HG02610 (cell line): ENCODE measurements at regions not wholly inside any gene's neighbourhood (a gene's known extent, or its start where the extent isn't known, plus 50 kb on each side); places are given as distances from the start of the nearest gene placed in this dataset.
"Not testable (repeated sequence)": the region's sequence is repeated elsewhere in the genome, so short reads cannot be mapped to it uniquely, and the experiment has no call there.

Source experiments
- ATAC-seq: cut with Tn5 transposase; IDR thresholded peaks from one replicate; pipeline ENCODE4 v1.9.1; 2021; ENCODE audit warnings: mild to moderate bottlenecking, moderate library complexity; ENCODE audit not compliant: unreplicated experiment

DNA sequence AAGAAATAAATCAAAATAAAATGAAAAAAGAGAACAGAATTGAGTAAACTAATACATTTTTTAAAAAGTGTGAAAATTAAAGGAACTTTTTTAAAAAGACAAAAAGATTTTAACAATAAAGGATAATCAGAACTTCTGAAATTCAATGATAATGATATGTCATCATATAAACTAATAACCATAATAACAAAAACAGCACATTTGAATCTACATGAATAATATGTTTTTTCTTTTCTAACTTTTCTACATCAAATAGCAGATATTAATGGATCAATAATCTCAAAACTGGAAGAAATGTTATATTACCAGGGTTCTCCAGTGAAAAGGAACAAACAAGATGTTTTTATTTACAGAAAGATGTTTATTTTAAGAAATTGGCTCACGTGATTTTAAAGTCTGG lies 903.3 kb upstream of the MIR17HG start:
- no peak for ATAC-seq

DNA sequence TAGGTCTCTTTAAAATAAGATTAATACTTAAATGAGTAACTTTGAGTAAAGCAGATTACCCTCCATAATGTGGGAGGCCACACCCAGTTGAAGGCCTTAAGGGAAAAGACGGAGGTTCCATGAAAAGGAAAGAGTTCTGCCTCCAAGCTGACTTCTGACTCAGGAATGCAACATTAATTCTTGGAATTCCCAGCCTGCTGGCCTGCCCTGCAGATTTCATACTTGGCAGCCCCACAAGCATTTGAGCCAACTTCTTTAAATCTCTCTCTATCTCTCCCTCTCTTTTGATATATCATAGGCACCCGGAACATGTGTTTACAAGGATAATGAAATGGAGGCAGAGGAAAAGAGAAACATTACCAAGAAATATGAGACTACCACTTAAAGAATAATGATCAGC lies 902.3 kb upstream of the MIR17HG start:
- ATAC-seq = no peak

DNA sequence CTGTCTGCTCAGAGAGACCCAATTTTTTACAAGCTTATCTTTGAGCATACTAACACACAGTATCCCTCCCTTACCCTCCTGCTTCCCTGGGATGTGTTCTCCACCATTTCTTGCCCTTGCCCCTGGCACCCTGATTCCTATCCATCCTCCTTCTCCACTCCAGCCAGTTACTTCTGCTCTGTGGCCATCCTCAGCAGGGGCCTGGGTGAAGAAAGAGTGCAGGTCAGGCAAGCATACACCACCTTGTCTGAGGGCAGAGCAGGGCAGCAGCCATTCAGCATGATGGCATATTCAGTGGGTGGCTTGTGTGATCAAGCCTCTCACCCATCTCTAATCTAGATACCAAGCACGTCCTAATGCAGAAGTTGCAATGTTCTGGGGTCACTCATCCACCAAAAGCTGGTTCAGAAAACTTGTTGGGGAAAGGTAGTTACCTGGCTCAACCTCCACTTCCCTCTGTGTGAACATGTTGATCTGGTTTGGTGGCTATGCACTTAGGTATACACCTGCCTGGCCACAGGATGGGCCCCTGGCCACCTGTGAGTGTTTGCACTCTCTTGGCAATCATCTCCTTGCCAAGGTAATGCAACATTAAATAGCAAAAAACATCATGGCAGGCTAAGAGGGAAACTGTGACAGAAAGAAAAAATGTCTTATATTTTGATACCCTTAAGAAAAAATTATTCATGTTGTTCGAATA lies 900.3 kb upstream of the MIR17HG start:
- no peak for ATAC-seq

DNA sequence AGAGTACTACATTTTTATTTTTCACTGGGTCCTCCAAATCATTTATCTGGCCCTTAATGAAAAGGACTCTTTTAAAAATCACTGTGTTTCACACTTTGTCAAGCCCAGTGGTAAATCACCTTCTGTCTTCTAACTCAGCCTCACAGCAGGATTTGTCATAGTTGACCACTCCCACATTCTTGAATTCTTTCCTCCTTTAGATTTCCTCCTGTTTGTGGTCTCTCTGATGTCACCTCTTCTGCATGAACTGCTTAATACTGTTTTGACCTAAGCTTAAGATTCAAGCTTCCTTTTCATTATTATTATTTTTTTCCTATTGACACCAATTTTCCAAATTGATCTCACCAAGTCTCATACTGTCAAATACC lies 899.8 kb upstream of the MIR17HG start:
- no peak for ATAC-seq

DNA sequence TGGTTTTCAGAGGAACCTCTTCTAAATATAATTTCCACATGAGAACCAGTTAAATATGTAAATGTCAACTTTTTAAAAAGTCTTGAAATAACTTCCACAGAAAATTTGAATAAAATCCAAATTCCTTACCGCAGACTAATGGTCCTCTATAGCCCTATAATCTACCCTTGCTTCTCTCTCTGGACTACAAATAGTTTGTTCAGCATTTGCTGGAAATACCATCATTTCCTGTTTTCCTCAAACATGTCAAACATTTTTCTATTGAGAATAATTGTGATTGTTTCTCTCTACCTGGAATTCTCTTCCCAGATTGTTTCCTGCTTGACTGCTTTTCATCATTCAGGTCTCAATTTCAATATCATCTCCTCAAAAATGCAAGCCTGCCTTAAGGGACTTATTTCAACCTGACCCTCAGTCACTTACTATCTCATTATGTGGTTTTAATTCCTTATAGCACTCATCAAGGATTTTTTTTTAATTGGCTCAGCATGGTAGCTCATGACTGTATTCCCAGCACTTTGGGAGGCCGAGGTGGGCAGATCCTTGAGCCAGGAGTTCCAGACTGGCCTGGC lies 898.9 kb upstream of the MIR17HG start:
- no peak for ATAC-seq

DNA sequence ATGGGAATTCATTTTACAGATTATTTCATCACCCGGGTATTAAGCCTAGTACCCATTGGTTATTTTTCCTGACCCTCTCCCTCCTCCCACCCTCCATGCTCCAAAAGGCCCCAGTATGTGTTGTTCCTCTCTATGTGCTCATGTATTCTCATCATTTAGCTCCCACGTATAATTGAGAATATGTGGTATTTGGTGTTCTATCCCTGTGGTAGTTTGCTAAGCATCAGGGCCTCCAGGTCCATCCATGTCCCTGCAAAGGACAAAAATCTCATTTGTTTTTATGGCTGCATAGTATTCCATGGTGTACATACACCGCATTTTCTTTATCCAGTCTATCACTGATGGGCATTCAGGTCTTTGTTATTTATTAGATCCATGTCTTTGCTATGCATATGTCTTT lies 894.1 kb upstream of the MIR17HG start:
- ATAC-seq = no peak

DNA sequence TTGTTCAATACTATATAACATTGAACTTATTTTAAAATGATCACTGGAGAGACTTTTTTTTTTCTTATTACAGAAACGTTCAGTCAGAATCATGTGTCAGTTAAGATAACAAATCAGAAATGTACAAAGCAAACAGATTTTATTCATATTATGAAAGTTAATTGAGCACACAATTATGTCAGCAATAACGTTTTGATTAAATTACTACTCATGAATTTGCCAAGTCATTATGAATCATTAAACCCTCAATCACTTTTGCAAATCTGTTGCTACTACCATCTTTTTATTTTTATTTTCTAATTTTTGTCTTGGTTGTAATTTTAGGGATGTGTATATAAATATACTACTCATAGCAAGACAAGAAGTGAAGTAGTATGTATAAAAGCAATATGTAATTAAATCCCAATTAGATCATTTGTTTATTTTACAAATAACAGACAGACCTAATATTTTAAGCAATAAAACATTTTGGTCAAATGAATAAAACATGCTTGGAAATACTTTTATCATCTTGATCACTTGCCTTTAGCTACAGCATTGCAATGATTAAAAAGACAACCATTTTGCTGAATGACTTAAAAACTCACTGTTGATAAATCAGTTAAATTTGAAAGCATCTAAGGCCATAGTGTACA lies 893.4 kb upstream of the MIR17HG start:
- ATAC-seq = no peak

DNA sequence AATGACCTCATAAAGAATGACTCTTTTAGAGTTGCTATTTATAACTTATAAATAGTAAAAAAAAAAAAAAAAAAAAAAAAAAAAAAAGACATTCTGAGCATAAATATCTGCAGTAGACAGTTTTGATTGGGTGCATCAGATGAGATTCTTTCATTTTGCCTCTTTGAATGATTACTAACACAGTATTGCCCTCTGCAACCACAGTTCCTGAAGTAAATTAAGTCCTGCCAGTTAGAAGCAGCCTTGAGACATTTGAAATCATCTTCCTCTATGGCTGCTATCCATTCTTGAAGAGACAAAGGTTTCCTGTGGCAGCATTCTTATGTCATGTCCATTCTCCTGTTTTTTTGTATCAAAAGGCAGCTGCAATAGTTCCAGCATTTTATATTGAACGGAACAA lies 892.4 kb upstream of the MIR17HG start:
- ATAC-seq = no peak

DNA sequence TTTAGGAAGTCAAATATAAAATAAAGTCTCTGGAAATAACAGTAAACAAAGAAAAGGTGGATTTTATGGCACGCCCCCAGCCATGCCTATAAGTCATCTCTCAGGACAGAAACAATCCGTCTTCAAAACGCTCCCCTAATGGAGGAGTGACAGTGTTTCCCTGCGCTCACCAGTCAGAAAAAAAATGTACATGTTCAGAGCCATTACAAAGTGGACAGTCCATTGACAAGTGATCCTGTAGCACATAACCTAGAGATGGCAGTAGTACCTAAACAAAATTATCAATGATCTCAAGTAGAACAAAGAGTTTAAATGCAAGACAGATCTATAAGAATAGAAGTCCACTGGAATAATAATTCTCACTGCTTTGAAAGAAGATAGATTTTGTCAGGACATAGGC lies 891.7 kb upstream of the MIR17HG start:
- no peak for ATAC-seq

DNA sequence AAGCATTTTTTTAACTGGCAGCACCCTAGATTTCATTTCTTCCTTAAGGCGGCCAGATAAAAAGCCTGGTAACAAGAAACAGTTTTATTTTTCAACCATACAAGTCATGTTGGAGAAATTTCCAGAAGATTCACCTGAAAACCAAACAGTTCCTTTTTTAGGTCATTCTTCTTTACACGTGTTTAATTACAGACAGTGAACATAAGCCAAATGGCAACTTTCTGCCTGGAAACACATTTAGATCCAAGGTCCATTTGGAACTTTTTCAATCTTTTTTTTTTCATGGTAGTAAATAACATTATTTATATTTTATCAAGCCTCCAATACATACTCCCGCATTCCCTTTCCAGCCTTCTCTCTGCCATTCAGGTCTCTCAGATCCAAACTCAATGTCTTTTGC lies 886.1 kb upstream of the MIR17HG start:
- no peak for ATAC-seq

DNA sequence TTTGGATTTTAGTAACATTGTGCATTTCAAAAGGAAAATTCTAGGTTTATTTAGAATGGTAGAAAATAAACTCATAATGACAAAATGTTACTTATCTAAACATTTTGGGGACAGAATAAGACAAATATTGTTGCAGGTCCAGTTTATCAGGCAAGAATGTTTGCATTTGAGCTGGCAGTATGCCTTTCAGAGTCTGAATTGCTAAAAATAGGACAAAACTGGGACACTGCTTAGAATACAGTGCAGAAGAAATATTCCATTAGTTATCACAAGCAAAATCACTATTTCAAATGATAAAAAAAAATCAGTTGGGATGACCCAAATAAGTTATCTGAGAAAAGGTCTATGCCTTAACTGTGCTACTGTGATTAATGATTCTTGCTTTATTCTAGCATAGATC lies 870.3 kb upstream of the MIR17HG start:
- ATAC-seq = no peak

DNA sequence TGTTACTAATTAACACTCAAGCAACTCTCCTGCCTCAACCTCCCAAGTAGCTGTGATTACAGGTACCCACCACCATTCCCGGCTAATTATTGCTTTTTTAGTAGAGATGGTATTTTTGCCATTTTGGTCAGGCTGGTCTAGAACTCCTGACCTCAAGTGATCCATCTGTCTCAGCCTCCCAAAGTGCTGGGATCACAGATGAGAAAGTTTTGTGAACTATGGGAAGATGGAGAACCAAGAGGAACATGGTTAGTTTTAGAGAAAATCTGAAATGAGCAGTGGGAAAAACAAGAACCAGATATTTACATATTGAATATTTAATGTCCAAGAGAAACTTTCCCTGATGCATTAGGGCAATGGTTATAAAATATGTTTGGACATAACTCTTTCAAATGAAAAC lies 863.6 kb upstream of the MIR17HG start:
- ATAC-seq = no peak

DNA sequence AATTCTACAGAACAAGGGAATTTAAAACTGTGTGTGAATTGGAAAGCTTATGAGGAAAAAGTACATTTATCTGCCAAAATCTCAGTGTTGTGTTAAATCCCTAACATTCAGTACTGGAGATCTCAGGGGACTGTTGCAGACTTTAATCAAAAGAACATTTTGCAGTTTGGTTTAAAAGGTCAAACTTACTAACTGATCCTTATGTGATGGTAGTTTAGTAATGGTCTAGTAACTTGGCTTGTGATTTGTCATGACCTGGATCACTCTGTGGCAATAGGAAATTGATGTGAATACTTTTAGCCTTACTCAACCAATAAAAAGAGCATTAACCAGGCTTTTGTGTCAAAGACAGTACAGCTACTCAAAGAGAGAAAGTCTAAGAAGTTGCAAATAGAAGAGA lies 862.1 kb upstream of the MIR17HG start:
- ATAC-seq = no peak

DNA sequence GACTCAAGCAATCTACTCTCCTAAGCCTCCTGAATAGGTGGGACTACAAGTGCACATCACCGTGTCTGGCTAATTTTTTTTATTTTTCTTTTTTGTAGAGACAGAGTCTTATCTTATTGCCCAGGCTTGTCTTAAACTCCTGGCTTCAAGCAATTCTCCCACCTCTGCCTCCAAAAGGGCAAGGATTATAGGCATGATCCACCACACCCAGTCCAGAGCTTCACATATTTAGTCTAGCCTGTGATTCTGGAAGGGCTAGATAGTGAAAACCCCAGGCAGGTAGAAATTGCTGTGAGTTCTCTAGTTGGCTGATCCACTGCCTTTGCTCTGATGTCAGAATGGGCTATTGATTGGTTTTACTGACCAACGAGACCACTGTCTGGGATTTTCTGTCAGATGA lies 854.6 kb upstream of the MIR17HG start:
- no peak for ATAC-seq

DNA sequence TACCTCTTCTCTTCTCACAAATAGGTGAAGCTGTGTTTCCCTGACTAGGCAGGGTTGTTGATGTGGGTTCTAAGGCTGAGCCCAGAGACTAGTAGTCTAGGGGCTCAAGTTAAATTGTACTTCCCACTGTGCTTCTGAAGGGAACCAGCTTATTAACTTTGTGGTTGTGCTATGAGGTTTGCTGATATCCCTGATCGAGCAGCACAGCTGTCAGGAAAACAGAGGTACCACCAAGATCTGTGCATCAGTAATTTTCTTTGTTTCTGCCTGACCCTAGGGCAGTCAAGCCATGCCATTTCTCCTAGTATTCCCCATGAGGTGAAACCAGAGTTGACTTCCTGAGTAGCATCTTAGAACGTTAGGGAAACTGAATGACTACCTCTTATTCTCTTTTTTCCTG lies 853.8 kb upstream of the MIR17HG start:
- no peak for ATAC-seq

DNA sequence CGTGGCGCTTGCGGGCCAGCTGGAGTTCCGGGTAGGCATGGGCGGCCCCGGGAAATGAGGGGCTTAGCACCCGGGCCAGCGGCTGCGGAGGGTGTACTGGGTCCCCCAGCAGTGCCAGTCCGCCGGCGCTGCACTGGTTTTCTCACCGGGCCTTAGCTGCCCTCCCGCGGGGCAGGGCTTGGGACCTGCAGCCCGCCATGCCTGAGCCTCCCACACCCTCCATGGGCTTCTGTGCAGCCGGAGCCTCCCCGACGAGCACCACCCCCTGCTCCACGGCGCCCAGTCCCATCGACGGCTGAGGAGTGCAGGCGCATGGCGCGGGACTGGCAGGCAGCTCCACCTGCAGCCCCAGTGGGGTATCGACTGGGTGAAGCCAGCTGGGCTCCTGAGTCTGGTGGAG lies 852.6 kb upstream of the MIR17HG start:
- ATAC-seq = not testable (repeated sequence)

DNA sequence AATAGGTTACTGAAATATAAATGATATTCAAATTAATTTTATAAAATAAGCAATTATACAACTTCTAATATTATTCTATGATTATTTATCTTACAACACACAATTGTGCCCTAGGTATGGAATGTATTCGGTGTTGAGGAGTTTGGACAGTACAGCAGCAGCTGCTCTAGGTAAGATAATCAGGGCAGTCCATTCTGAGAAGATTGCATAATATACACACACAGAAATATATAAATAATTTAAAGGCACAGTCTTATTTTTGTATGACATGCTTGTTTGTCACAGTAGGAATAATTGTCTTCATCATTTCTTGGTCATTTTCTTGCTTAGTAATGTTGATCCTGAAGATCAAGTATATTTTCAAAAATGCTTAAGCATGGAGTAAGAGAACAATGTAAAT lies 849.4 kb upstream of the MIR17HG start:
- ATAC-seq = no peak

DNA sequence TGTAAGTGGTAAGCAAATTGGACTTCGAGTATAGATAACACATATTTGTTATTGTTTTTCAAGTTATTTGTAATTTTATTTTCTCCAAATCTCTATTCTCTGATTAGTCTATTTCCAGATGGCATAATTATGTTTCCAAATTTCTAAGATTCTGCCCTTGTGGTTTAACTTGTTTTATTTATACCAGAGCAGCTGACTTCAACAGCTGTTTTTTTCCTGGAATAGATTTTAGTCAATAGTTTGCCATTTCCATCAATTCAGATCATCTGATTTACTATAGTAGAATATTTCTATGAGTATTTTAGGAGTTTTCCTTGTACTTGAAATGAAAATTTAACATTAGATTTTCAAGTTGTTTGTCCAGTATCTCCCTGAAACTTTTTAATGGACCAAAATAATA lies 848.7 kb upstream of the MIR17HG start:
- no peak for ATAC-seq

DNA sequence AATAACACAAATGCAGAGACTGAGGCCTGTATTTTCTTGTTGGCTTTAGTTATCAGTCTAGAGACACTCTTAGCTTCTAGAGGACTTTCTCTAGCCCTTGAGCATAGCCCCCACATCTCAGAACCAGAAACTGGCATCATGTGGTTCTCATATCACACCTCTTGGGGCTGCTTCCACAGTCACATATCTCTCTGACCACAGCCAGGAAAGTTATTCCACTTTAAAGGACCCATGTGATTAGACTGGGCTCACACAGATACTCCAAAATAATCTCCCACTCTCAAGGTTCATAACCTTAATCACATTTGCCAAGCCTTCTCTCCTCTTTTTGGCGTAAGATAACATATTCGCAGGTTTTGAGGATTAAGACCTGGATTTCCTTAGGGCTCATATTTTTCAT lies 846.9 kb upstream of the MIR17HG start:
- ATAC-seq = no peak

DNA sequence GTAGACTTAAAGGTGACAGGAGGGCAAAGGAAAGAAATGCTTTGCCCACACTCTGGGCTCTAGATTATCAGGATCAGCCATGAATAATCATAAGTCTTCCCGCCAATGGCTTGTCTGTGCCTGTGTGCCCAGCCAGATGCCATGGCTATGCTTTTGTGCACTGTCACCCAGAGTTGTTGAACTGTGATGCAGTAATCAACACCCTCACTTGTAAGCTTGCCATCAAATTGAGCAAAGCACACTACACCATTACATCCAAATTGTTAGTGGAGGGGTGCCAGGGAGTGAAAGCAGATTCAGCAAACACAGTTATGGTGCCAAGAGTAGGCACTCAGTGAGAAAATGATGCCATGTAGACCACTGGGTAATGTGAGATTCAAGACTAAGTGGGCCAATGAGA lies 845.3 kb upstream of the MIR17HG start:
- no peak for ATAC-seq

DNA sequence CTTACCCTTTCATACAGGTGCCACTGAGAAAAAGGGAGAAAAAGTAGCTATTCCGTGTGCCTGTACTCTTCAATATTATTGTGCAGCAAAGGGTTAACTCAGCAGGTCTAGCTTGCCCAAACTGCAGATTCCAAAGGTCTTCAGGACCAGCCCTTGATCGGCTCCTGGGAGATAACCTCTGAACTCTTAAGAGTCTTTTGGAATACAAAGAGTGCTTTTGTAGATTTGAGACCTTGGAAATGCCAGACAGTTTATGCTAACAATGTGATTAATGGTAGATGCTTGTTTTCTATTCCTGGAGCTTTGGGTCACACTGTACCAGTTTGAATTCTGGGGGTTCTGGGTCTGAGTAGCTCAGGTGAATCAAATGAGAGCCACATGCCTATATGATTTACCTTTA lies 844.7 kb upstream of the MIR17HG start:
- no peak for ATAC-seq

DNA sequence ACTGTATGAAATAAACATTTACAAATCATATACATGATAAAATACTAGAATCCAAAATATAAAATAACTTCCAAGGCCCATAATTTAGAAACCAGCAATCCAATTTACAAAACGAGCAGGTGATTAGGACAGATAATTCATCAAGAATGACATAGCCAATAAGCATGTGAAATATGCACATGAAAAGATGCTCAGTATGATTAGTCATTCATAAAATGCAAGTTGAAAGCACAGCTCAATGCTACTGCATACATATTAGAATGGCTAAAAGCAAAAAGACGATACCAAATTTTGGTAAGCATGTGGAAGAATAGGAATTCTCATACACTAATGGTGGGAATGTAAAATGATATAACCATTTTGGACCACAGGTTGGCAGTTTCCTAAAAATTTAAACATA lies 837.2 kb upstream of the MIR17HG start:
- no peak for ATAC-seq

DNA sequence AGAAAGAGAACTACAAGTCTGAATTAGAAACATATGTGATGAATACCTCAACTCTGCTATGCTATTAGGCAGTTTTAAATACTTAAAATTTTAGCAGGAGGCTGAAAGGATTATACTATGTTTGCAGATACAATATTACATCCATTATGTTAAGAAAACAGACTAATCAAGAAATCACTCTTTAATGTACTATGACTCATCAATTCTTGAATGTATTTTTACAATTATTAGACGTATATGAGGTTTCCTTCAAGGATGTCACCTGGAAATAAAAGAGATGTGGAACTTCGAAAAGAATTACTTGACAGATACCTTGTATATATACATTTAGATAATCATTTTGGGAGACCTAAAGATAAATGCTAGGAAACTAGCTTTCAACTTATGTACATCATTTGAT lies 835.6 kb upstream of the MIR17HG start:
- ATAC-seq = no peak
